H54 (cell line): ENCODE measurements at regions not wholly inside any gene's neighbourhood (a gene's known extent, or its start where the extent isn't known, plus 50 kb on each side); places are given as distances from the start of the nearest gene placed in this dataset.

Source experiments
- DNase-seq: peaks from one replicate; pipeline ENCODE4 v3.0.0; 2011; ENCODE audit warnings: low spot score, mixed read lengths; ENCODE audit not compliant: insufficient read length
- FAIRE-seq: peaks from 3 replicates; lab custom pipeline; 2011; peaks lifted over from hg19 to GRCh38; lab: Jason Lieb, UNC
- POLR2A ChIP-seq: IDR thresholded peaks from 2 replicates; pipeline ENCODE4 v1.6.1; 2011; ENCODE audit warnings: low read depth, mild to moderate bottlenecking, low read length

DNA sequence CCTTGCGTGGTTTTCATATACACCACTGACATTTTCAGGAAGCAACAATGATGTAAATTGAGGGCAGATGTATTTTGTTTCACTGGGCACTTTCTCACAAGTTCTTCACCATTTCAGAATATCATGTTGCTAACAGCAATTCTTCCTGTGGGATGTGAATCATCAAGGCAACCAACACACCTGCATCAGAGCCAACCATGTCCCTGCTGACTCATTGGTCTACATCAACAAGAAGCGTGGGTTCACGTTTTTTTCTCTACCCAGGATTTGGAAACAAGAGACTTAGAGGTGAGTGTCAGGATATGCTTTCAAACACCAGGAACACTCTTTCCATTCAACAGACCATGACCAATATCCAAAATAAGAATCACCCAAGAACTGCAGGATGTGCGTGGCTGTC lies 203.9 kb downstream of the TEX36 start:
- no peak for TF ChIP-seq POLR2A
- DNase-seq (no peak), FAIRE-seq (no peak)

DNA sequence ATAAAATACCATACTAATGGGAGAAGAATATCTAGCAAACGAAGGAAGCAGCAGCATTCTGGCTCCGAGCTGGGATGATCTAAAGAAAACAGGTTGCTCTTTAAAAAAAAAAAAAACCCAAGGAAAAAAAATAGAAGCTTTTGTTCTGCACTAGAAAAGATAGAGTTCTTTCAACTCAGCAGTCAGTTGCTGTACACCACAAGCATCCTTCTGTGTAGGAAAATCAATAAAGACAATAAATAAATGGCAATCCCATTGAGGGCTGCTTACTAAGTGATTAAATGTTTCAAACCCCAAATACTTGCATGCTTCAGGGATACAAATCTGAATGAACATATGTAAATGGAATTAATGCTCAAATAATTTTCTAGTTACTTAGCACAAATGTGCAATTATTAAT lies 207.1 kb downstream of the TEX36 start:
- TF ChIP-seq POLR2A, result no peak
- FAIRE-seq (no peak), DNase-seq (no peak)

- FAIRE-seq, result no peak
- TF ChIP-seq POLR2A, result no peak
- DNase-seq, result no peak
Observed at GRCh38 chr10:125473143-125473793, 209.7 kb downstream of the TEX36 start.

- no peak for TF ChIP-seq POLR2A
- no peak for DNase-seq
- FAIRE-seq, result no peak
Observed at GRCh38 chr10:125472010-125472607, 210.9 kb downstream of the TEX36 start.

DNA sequence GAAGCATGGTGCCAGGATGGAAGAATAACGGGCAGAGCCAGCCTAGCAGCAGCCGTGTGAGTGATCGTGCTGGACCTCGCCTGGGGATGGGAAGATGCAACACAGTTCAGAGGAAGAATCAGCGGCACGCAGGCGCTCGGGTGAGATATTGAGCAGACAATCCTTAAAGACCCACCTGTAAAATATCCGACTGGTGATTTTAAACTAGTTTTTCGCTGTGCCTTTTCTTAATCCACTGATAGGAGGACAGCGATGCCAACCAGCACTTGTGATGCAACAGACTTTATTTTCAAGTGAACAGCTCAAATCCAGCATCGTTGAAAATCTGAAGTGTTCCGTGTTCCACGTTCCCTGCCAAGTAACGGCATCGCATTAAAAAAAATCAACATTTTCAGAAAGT lies 214.7 kb downstream of the TEX36 start:
- TF ChIP-seq POLR2A, result no peak
- DNase-seq, result no peak
- no peak for FAIRE-seq

- no peak for TF ChIP-seq POLR2A
- no peak for DNase-seq
- FAIRE-seq, result no peak
Observed at GRCh38 chr10:125466685-125467084, 216.3 kb downstream of the TEX36 start.

- DNase-seq (no peak), FAIRE-seq (no peak)
- no peak for TF ChIP-seq POLR2A
Observed at GRCh38 chr10:125462845-125463244, 220.1 kb downstream of the TEX36 start.

- no peak for DNase-seq
- TF ChIP-seq POLR2A, result no peak
- FAIRE-seq, result no peak
Observed at GRCh38 chr10:125460326-125460725, 222.6 kb downstream of the TEX36 start.

GRCh38 chr10:125457406-125457805 lies 225.6 kb downstream of the TEX36 start:
- no peak for FAIRE-seq
- TF ChIP-seq POLR2A, result no peak
- DNase-seq, result no peak

DNA sequence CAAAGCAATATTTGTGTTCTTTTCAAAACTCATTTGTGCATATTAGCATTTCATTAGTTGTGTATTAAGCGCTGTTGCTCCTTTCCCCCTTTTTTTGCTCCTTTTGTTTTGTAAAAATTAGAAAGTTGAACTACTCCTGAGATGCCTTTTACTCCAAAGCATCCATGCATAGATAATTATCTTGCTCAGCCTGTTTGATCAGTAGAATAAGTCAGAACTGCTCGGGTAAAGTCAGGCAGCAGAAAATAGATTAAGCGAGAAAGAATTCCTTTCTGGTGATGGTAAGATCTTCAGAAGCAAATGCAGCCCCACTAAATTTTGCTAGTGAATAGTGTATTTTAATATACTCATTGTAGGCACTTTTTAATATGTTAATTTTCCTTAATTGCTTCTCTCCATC lies 227.1 kb downstream of the TEX36 start:
- DNase-seq (no peak), FAIRE-seq (no peak)
- TF ChIP-seq POLR2A, result no peak

GRCh38 chr10:125455431-125455830 lies 227.5 kb downstream of the TEX36 start:
- DNase-seq, result no peak
- no peak for FAIRE-seq
- TF ChIP-seq POLR2A, result no peak

DNA sequence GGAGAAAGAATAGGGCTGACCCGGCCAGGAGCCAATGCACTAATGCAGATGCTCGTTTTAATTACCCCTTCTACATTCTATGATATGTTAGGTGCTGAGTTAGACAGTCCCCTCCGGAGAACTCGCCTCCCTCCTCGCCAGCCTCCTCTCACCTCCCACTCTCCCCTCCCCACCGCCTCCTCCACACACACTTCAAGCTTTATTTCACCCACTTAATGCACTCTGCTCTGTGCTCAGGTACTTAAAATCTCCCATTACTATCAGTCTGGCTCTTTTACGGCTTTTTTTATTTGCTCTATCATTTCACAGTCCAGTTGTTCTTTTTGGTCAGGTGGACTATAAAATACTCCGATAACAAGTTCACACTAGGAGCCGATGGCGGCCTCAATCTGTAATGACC lies 231.6 kb downstream of the TEX36 start:
- no peak for FAIRE-seq
- TF ChIP-seq POLR2A, result no peak
- DNase-seq, result no peak

DNA sequence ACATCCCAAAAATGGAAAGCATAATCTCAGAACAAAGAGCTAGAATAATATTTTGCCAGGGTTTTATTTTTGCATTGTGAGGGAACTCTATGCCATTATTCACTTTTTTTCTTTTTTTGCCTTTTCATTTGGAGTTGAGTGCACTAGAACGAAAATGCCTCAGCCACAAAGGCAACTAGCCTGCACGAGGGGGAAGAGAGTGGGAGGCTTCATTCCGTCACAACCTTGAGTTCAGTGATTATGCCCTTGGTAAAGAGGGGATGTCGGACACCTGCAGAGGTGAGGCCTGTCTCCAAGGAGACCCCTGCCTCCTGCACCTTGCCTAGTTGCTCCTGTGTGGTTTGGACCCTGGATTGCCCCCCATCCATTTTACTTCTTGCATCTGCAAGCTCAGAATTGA lies 232.7 kb downstream of the TEX36 start:
- DNase-seq (no peak), FAIRE-seq (no peak)
- TF ChIP-seq POLR2A, result no peak

- TF ChIP-seq POLR2A, result no peak
- DNase-seq, result no peak
- no peak for FAIRE-seq
Observed at GRCh38 chr10:125449571-125449970, 233.4 kb downstream of the TEX36 start.

GRCh38 chr10:125448596-125448995 lies 234.4 kb downstream of the TEX36 start:
- no peak for TF ChIP-seq POLR2A
- FAIRE-seq (no peak), DNase-seq (peak; percentile 11)
